Retinal pigment epithelial cell (primary cell): ENCODE measurements at regions not wholly inside any gene's neighbourhood (a gene's known extent, or its start where the extent isn't known, plus 50 kb on each side); places are given as distances from the start of the nearest gene placed in this dataset.

Experiments used
- DNase-seq: peaks from one replicate; pipeline ENCODE4 v3.0.0-alpha.2; 2010; ENCODE audit warnings: low read depth
- H3K4me3 ChIP-seq: 2 replicates; pipeline ENCODE4 v1.5.1; 2011; ENCODE audit warnings: mild to moderate bottlenecking, low read length, control low read depth, moderate library complexity
- TF ChIP-seq, protein P1 (sequence below): conservative IDR thresholded peaks from 2 replicates; pipeline ENCODE4 v1.5.1; 2011; ENCODE audit warnings: low read depth, low read length, control low read depth, inconsistent platforms

GRCh38 chr12:58357511-58357910 is 416.1 kb downstream of the ATP23 start:
- no peak for DNase-seq
- no peak overlapping the region for H3K4me3 ChIP-seq
- TF ChIP-seq, protein P1, sequence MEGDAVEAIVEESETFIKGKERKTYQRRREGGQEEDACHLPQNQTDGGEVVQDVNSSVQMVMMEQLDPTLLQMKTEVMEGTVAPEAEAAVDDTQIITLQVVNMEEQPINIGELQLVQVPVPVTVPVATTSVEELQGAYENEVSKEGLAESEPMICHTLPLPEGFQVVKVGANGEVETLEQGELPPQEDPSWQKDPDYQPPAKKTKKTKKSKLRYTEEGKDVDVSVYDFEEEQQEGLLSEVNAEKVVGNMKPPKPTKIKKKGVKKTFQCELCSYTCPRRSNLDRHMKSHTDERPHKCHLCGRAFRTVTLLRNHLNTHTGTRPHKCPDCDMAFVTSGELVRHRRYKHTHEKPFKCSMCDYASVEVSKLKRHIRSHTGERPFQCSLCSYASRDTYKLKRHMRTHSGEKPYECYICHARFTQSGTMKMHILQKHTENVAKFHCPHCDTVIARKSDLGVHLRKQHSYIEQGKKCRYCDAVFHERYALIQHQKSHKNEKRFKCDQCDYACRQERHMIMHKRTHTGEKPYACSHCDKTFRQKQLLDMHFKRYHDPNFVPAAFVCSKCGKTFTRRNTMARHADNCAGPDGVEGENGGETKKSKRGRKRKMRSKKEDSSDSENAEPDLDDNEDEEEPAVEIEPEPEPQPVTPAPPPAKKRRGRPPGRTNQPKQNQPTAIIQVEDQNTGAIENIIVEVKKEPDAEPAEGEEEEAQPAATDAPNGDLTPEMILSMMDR: no peak

GRCh38 chr12:58358369-58358768 is 417.0 kb downstream of the ATP23 start:
- no peak overlapping the region for H3K4me3 ChIP-seq
- TF ChIP-seq, protein P1: no peak
- no peak for DNase-seq

- no peak overlapping the region for H3K4me3 ChIP-seq
- TF ChIP-seq, protein P1: no peak
- no peak for DNase-seq
Observed at GRCh38 chr12:58359084-58359483, 417.7 kb downstream of the ATP23 start.

GRCh38 chr12:58361056-58361455 is 419.7 kb downstream of the ATP23 start:
- TF ChIP-seq, protein P1: no peak
- no peak for DNase-seq
- no peak overlapping the region for H3K4me3 ChIP-seq

- TF ChIP-seq, protein P1: no peak
- DNase-seq: no peak
- H3K4me3 ChIP-seq: no peak overlapping the region
Observed at GRCh38 chr12:58363971-58364370, 422.6 kb downstream of the ATP23 start.

DNA sequence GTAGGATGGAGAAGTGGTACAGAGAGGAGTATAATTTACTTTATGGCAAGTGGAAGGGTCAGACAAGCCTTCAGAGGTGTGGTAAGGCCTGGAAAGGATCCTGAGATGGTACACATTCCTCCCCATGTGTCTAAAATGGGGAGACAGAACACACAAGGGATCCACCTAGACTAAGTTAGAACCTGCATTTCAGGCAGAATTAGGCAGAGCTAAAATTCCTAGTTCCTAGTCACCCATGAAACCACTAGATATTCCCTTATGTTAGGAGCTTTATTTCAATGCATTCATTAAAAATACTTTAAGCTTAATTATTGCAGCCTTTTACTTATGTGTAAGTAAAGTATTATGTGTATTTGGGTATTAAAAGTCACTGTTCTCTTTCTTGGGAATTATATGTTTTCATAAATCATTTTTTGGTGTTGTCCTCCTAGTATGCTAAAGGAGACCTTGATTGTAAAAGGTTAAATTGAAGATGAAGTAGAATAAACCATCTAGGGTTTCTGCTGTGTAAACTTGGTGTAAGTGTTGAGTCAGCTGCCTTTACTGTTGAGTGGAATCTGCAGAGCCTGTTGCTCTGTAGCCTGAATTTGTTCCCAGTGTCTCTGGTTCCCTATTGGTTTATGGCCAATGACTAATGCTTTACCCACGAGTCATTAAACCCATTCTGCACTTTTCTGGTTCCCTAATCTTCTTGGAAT is 423.2 kb downstream of the ATP23 start:
- H3K4me3 ChIP-seq: no peak overlapping the region
- DNase-seq: peak; percentile 97
- TF ChIP-seq, protein P1: no peak

DNA sequence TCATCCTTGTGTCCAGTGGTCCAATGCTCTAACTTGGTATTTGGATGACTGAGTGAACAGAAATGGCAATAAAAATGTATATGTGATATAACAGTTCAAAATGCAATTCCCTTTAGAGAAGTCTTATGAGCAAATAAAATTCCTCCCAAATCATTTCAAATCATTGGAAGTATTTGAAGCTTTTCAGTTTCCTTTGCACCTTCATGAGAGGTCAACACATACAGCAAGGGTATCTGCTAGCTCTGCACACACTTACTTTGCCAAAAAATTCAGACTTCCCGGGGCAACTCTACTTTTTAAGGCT is 423.7 kb downstream of the ATP23 start:
- H3K4me3 ChIP-seq: no peak overlapping the region
- DNase-seq: no peak
- TF ChIP-seq, protein P1: no peak
